ENCODE measurements at regions not wholly inside any gene's neighbourhood (a gene's known extent, or its start where the extent isn't known, plus 50 kb on each side); places are given as distances from the start of the nearest gene placed in this dataset.

- TF ChIP-seq CTCF (conservative IDR thresholded peaks at IDR 0.05; ENCODE audit: low read length) (no peak), EZH2phosphoT487 (IDR thresholded peaks at IDR 0.05; ENCODE audit: borderline replicate concordance, low read depth, low read length) (no peak)
Measured at GRCh38 chr20:11162026-11162775, 488.4 kb upstream of the JAG1 start.
